ENCODE measurements at regions not wholly inside any gene's neighbourhood (a gene's known extent, or its start where the extent isn't known, plus 50 kb on each side); places are given as distances from the start of the nearest gene placed in this dataset.
A peak's percentile ranks its signal among the peaks of the same experiment; 100 is the strongest.
"Not testable (repeated sequence)": the region's sequence is repeated elsewhere in the genome, so short reads cannot be mapped to it uniquely, and the experiment has no call there.

- no peak for DNase-seq (ENCODE audit: low read depth)
Measured at GRCh38 chr7:12456506-12456905, 52.8 kb upstream of the VWDE start.

- no peak for DNase-seq (ENCODE audit: low read depth)
Measured at GRCh38 chr7:12458520-12459131, 55.0 kb upstream of the VWDE start.

GRCh38 chr7:12467837-12468236, 64.2 kb upstream of the VWDE start:
- no peak for DNase-seq (ENCODE audit: low read depth)

DNA sequence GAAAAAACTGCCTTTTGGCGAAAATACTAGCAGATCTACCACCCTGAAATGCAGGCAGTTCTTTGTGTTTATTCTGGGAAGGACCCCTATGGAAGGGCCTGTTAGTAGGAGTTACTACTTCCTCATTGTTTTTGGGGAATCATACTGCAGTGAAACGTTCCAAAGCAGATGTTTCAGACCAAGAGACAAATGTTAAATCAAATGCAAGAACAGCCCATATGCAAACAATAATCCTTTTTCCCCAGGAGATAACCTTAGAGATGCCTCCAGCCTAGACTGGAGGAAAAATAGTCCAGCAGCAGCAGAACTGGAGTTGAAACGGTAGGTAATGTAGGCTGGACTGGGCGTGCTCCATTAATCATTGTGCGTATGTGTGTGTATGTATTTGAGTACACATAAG, 65.9 kb upstream of the VWDE start:
- DNase-seq (ENCODE audit: low read depth) = no peak

- no peak for DNase-seq (ENCODE audit: low read depth)
Measured at GRCh38 chr7:12470930-12471329, 67.3 kb upstream of the VWDE start.

GRCh38 chr7:12474035-12474434, 70.4 kb upstream of the VWDE start:
- no peak for DNase-seq (ENCODE audit: low read depth)

DNA sequence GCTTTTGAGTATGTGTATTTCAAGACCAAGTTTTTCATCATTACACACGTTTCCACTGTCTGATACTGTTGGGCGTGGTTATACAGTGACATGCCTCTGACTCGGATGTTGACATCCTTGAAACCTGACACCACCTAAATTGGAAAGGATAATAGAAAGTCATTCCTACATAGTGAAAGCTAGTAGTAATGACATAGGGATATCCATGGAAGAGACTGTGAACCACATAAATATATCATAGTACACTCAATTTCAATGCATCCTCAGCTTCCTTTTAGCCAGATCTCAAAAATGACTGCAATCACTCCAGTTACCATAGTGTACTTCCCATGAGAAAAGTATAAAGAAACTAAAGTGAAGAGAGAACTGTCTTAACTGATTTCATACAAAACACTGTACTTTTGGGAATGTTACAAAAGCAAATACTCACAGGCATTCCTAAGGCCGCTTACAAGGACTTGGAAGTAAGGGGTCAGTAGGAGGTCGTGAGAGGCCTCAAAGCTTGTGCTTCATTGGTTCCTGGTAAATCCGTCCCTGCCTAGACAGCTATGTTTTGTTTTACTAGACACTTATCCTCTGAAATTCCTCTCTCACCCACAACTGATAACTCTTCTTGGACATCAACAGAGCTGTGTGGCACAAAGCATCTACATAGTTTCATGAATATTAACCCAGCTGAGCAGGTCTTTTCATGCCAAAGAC, 71.8 kb upstream of the VWDE start:
- DNase-seq (ENCODE audit: low read depth) = peak; percentile 75

- DNase-seq (ENCODE audit: low read depth) = no peak
Measured at GRCh38 chr7:12477620-12478019, 74.0 kb upstream of the VWDE start.

- DNase-seq (ENCODE audit: low read depth) = no peak
Measured at GRCh38 chr7:12481722-12482121, 78.1 kb upstream of the VWDE start.

- no peak for DNase-seq (ENCODE audit: low read depth)
Measured at GRCh38 chr7:12485845-12486244, 82.2 kb upstream of the VWDE start.

DNA sequence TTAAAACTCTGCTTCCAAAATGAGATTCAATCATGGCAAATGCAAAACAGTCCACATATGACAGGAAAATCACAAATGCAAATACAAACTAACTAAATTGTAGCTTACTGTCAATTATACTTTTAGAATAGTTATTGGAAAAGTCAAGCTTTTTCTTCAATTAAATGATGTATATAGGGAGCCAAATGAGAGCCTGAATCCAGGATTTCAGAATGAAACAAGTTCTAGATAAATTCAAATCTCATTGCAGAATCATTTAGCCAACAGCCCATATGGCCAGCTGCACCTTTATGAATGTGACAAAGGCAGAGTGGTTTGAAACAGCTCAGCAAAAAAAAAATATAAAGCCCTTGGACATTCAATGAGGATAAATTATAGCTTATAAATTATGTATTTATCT, 82.2 kb upstream of the SCIN start:
- no peak for DNase-seq (ENCODE audit: low read depth)

DNA sequence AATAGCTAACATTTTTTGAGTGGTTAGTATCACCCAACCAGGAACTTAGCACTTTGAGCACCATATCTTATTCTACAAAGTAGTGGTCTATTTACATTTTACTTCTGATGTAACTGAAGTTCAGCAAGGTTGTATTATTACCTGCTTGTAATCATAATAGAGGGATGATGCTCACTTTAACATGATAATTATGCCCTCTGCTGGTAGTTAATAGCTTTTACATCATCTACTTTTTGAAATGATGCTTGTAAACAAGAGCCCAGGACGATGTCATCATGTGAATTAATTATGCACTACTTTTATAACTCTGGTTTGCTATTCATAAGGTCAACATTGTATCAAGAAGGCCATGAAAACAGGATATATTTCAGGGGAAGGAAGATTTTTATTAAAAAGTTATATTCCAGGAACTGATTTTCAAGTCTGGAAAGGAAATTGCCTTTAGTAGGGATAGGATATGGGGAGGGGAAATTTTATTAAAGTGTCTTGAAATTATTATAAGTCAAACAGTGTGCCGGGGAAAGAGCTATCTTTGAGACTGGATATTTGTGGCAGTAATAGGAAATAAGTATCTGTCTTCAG, 80.3 kb upstream of the SCIN start:
- DNase-seq (ENCODE audit: low read depth) = no peak

GRCh38 chr7:12490940-12491339, 79.6 kb upstream of the SCIN start:
- no peak for DNase-seq (ENCODE audit: low read depth)

DNA sequence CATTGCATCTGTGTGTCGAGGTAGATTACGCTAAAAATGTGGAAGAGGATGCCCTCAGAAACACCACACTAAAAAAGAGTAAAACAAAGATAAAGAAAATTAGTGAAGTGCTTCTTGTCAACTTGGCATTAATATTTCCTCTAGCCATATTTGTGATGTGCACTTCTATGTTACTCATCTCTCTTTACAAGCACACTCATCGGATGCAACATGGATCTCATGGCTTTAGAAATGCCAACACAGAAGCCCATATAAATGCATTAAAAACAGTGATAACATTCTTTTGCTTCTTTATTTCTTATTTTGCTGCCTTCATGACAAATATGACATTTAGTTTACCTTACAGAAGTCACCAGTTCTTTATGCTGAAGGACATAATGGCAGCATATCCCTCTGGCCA, 79.0 kb upstream of the SCIN start:
- no peak for DNase-seq (ENCODE audit: low read depth)

GRCh38 chr7:12493407-12493806, 77.1 kb upstream of the SCIN start:
- DNase-seq (ENCODE audit: low read depth) = no peak

- DNase-seq (ENCODE audit: low read depth) = no peak
Measured at GRCh38 chr7:12493863-12494686, 76.4 kb upstream of the SCIN start.

- DNase-seq (ENCODE audit: low read depth) = no peak
Measured at GRCh38 chr7:12494687-12495024, 75.9 kb upstream of the SCIN start.

DNA sequence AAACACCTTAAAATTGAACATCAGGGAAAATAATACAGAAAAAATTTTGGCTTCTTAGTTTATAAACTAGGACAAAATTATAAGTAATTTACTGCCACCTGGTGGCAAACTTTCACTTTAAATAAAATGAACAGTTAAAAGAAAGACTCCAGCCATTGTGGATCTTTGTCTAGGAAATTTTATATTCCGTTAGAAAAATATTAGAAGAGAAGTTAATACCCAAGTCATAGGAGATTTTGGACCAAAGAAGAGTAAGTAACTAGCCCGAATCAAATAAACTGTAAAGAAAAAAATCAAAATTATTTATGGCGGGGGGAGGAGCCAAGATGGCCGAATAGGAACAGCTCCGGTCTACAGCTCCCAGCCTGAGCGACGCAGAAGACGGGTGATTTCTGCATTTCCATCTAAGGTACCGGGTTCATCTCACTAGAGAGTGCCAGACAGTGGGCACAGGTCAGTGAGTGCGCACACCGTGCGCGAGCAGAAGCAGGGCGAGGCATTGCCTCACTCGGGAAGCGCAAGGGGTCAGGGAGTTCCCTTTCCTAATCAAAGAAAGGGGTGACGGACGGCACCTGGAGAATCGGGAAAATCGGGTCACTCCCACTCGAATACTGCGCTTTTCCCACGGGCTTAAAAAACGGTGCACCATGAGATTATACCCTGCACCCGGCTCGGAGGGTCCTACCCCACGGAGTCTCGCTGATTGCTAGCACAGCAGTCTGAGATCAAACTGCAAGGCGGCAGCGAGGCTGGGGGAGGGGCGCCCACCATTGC, 73.4 kb upstream of the SCIN start:
- DNase-seq (ENCODE audit: low read depth) = not testable (repeated sequence)

DNA sequence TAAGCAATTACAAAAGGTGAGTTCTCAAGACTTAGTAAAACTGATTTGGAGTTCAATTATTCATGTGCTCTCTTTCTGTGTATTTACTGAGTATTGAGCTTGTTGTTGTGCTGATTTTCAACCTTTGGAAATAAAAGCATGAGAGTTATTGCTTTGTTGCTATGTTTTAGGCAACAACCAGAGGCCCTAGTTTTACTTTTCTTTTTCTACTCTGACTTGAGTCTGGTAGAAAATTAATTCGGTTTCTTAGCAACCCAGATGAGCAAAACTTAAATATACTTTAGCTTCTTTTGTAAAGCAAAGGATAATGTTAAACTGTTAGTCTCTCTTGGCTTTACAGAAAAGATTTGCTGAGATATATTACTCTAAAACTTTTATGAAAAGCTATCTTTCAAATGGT, 66.4 kb upstream of the SCIN start:
- no peak for DNase-seq (ENCODE audit: low read depth)

DNA sequence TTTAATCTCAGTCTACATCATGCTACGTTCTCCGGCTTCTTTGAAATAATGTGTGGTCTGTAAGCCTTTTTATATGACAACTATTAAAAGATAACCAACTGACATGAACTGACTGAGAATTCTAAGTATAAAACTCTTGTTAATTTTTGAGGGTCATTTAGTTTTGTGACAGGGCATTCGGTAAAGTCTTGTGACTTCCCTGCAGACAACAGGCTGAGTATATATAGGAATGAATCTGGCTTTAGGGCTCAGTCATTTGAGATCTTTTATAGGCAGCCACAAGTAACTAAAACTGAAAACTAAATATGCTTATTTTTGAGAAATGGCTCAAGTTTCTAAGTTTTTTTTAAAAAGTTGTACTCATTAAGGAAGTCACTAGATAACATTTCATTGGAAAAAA, 62.5 kb upstream of the SCIN start:
- DNase-seq (ENCODE audit: low read depth) = no peak

- no peak for DNase-seq (ENCODE audit: low read depth)
Measured at GRCh38 chr7:12508554-12508953, 62.0 kb upstream of the SCIN start.

DNA sequence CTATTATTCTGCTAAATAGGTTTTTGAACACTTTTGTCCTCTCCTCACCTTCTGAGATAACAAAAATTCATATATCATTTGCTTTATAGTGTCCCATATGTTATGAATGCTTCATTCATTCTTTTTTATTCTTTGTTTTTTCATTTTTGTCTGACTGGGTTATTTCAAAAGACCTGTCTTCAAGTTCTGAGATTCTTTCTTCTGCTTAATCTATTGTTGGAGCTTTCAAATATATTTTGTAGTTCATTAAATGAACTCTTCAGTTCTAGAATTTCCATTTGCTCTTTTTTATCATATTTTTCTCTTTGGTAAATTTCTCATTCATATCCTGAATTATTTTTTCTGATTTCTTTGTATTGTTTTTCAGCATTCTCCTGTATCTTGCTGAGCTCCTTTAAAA, 53.1 kb upstream of the SCIN start:
- DNase-seq (ENCODE audit: low read depth) = no peak

Data from non-pigmented ciliary epithelial cell (primary cell).